GM21786 (cell line): ENCODE measurements at regions not wholly inside any gene's neighbourhood (a gene's known extent, or its start where the extent isn't known, plus 50 kb on each side); places are given as distances from the start of the nearest gene placed in this dataset.
A peak's percentile ranks its signal among the peaks of the same experiment; 100 is the strongest.
"Not testable (repeated sequence)": the region's sequence is repeated elsewhere in the genome, so short reads cannot be mapped to it uniquely, and the experiment has no call there.

Experiments
- ATAC-seq: cut with Tn5 transposase; IDR thresholded peaks from one replicate; pipeline ENCODE4 v1.9.1; 2021; ENCODE audit not compliant: unreplicated experiment

- ATAC-seq = no peak
Observed at GRCh38 chr4:131113273-131113672, 2017.3 kb downstream of the C4orf33 start.

GRCh38 chr4:131113704-131114103 is 2017.8 kb downstream of the C4orf33 start:
- no peak for ATAC-seq

DNA sequence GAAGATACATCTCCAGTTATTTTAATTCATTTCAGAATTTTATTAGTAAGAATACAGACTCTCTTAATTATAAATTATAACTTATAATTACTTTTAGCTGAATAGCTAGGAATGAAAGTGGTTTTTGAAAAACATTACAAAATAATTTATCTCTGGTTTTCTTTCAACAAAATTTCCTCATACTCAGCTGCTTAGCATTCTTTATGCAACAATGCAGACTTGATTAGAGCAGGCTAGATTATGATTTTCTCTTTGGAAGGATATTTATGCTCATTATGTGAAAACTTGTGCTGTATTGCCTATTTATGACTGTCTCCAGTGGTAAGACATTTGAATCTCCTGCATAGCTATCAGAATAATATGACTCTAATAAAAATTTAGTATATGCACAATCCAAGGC is 2023.7 kb downstream of the C4orf33 start:
- no peak for ATAC-seq

DNA sequence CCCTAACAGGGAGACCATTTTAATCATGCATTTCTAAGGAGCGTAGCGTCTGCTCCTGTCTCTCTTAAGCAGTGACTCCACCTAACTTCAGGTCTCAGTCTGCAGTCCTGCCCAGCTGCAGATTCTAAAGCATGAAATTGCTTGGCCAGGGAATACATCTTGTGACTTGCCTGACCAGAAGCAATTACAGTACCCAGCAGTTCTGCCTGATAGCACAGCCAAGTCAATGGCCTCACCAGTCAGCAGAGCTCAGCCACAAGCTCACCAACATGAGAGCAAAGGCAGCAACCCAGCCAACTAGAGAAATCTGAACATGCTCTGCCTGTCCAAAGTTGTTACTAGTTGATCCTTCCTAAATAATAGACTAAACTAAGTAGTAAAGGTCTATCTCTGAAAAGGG is 2011.9 kb upstream of the PCDH10 start:
- ATAC-seq = no peak

DNA sequence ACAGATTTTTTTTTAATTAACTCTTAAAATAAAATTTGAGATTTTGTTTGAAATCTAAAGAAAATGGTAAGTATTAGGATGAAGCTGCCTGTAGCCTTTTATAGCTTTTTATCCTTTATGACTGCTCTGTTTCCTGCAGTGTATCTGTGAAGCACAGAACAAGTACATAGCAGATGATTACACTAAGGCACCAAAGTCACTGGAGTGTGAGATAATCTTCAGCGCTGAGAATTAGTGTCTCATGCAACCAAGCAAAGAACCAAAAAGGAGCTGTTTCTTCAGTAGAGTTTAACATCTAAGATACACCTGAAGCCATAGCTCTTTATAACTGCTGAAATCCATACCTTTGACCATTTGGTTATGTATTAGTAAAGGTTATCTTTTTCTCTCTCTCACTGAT is 1989.8 kb upstream of the PCDH10 start:
- ATAC-seq = no peak

DNA sequence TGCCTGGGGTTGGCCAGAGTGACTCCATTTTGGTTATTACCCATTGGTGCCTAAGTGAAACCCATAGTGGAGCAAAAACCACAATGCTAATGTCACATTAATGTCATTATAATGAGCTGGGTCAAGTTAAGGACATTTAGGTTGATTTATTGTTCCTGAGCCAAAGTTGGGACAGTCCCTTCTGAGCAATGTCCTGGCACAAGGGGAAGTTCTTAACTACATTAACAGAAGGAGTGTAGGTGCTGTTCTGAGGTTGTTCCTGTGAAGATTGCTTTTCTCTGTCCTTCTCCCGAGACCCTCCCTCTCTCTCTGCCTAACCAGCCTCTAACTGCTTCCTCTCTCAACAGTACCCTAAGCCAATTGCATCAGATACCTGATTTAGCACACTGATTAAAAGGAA is 1956.8 kb upstream of the PCDH10 start:
- ATAC-seq = no peak

DNA sequence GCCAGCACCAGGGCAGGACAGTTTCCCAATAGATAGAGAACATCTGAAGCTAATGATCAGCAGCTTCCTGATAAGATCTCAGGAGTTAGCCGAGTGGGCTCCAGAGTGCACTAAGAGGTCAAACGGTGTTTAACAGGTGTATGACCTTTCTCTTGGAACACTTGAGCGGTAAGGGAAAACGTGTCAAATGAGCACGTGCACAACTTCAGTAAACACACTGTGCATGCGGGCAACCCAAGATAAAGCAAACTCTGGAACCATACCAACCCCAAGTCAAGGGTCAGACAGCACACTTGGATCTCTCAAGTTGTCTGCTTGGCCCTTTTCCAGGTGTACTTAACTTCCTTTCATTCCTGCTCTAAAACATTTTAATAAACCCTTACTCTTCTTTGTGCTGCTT is 1941.5 kb upstream of the PCDH10 start:
- no peak for ATAC-seq

- ATAC-seq = no peak
Observed at GRCh38 chr4:131248314-131248713, 1900.8 kb upstream of the PCDH10 start.

GRCh38 chr4:131251321-131251720 is 1897.8 kb upstream of the PCDH10 start:
- ATAC-seq = no peak

DNA sequence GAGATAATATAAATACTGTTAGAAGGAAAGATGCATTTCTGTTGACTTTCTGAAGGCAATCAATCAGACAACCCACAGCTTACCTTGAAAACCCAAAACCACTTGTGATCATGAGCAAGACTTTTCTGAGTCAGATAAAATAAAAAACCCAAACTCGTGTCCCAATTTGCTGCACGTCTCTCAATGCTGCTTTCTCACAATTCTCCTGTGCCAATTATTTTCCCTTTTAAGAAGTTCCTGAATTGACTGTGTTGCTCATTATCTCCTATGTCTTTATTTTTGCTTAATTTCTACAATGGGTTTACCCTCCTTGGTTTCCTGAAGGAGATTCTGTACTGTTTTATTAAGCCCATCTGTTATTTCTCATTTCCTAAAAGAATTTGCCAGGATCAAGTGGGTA is 1891.9 kb upstream of the PCDH10 start:
- no peak for ATAC-seq

GRCh38 chr4:131258361-131258760 is 1890.7 kb upstream of the PCDH10 start:
- no peak for ATAC-seq

DNA sequence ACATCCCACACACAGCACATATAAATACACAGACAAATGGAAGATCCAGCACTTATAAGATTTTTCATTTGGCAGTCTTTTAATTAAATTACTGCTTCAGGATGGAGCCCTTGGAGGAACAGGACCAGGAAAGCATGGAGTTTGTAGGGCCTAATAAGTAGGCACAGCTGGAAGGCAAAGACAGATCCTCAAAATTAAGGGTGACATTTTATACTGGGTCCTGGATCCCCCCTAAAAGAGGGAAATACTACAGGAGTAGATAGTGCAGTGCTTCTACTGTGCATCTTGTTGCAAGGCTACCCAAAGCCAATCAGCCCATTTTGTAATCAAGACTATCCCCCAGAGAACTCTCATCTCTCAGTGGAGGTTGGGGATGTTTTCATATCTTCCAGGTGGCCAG is 1860.7 kb upstream of the PCDH10 start:
- no peak for ATAC-seq

GRCh38 chr4:131296192-131296591 is 1852.9 kb upstream of the PCDH10 start:
- ATAC-seq = no peak

DNA sequence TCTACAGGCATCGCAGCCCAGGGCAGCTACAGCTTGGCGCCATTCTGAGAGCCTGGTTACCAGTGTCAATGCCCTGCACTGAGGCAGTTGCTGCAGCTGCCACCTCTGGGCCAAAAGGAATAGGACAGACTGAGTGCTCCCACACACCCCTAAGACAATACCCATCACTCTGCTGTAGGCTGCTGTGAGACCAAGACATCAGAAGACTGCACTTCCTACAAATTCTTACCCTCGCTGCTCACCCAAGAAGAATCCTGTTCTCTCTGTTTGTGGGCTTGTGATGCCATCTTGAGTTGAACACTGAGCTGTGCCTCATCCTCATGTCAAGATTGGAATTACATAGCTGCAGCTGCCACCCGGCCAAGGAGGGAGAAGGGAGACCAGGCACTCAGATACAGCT is 1847.0 kb upstream of the PCDH10 start:
- no peak for ATAC-seq

DNA sequence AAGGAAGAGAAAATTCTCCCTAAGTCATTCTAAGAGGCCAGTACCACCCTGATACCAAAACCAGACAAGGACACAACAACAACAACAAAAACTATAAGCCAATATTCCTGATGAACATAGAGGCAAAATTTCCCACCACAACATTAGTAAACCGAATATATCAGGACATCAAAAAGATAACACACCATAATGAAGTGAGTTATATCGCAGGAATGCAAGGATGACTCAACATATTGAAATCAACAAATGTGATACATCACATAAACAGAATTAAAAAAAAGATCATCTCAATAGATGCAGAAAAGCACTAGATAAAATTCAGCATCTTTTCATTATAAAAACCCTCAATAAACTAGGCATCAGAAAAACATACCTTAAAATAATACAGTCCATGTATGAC is 1844.4 kb upstream of the PCDH10 start:
- no peak for ATAC-seq

GRCh38 chr4:131309628-131310027 is 1839.5 kb upstream of the PCDH10 start:
- ATAC-seq = no peak

GRCh38 chr4:131316086-131316485 is 1833.0 kb upstream of the PCDH10 start:
- ATAC-seq = no peak

DNA sequence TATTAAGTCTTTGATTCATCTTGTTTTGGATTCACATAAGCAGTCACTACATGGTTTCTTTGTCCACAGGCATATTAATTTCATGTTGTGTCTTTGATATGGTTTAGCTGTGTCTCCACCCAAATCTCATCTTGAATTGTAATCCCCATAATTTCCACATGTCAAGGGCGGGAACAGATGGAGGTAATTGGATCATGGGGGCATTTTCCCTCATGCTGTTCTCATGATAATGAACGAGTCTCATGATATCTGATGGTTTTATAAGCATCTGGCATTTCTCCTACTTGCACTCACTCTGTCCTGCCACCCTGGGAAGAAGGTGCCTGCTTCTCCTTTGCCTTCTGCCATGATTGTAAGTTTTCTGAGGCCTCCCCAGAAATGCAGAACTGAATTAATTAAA is 1811.2 kb upstream of the PCDH10 start:
- no peak for ATAC-seq

GRCh38 chr4:131339137-131339536 is 1810.0 kb upstream of the PCDH10 start:
- ATAC-seq = peak; percentile 53

DNA sequence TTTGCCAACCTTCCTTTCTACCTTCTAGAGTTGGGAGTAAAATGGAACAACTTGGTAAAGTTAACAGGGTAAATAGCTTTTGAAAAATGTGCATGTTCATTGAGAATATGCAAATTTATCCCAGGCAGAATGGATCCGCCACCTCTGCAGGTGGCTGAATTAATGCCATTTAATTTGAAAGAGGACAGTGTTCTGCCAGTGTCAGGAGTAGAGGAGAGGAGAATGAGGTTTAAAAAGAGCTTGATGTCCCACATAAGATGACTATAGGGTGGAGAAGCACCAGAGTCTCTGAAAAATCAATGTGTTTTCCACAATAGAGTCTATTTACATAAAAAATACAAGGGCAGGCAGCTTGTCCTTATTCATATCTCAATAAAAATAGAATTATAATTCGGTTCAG is 1804.3 kb upstream of the PCDH10 start:
- ATAC-seq = no peak

DNA sequence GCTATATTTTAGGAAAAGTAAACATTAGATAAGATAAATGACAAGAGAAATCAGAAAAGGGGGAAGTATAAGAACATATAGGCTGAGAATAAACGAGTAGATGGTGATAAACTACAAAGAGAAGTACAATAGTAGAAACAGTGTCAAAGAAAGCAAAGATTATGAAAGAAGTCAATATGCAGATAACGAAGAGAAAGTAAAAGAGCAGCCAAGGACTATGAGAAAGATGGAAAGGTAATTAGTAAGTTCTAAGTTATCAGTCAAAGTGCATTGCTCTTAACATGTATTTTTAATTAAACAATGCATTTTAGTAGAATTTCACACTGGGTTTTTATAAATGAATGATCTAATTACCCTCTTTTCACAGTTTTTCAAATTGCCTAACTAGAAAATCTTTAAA is 1801.3 kb upstream of the PCDH10 start:
- peak; percentile 27 for ATAC-seq

DNA sequence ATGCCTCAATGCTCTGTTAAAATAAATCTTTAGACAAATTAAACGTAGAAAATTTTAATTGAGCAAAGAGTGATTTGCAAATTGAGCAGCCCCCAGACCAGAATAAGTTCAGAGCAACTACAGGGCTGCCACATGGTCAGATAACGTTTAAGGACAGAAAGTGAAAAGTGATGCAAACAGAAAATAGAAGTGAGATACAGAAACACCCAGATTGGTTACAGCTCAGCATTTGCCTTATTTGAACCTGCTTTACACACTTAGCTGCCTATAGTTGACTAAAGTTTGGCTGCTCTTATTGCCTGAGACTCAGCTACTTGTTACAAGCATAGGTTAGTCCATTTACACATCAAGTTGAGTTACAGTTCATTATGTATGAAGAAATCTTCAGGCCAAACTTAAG is 1800.8 kb upstream of the PCDH10 start:
- peak; percentile 96 for ATAC-seq

GRCh38 chr4:131352371-131352770 is 1796.7 kb upstream of the PCDH10 start:
- not testable (repeated sequence) for ATAC-seq

DNA sequence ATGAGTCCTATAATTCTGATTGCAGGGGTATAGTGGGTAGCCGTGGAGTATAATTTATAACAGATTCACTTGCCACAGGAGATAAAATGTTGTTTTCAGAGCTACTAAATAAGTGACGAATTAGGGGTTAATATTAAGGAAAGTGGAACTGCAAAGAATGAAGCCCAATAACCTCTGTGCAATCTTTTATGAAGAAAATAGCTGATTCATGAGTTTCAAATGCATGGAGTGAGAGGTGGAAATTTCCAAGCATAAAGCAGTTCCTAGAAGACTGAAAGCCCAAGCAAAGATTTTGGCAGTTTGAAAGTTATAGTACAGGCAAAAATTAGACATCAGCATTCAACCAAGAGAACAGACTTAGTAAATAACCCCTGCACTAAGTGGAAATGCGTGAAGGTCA is 1782.4 kb upstream of the PCDH10 start:
- ATAC-seq = no peak
